Heart left ventricle (tissue), 16 donors: ENCODE measurements at regions not wholly inside any gene's neighbourhood (a gene's known extent, or its start where the extent isn't known, plus 50 kb on each side); places are given as distances from the start of the nearest gene placed in this dataset.

Source experiments
- ATAC-seq, 4 donors: fragments of 200-7000 bp; cut with Tn5 transposase; one replicate each; pipeline ENCODE4 v1.9.1; 2020 to 2022; ENCODE audit warnings: moderate library complexity in 4 of 4, mild to moderate bottlenecking in 3 of 4, moderate number of reproducible peaks in 1 of 4
- DNase-seq, 5 donors: peaks; one replicate each; pipeline ENCODE4 v3.0.0-alpha.2; 2020
- H3K27ac ChIP-seq, 12 donors: fragments of 200-600 bp; sonication (generic) in 4 of 12; one replicate each; pipeline versions ENCODE4 v1.5.0 to v1.8.0; 2016 to 2022; ENCODE audit warnings: mild to moderate bottlenecking in 2 of 12
- H3K27me3 ChIP-seq, 9 donors: fragments of 200-600 bp; sonication (generic) in 2 of 9; one replicate each; pipeline versions ENCODE4 v1.5.1 to v1.8.0; 2016 to 2022; ENCODE audit warnings: mild to moderate bottlenecking in 3 of 9
- H3K36me3 ChIP-seq, 9 donors: fragments of 200-600 bp; sonication (generic) in 2 of 9; one replicate each; pipeline versions ENCODE4 v1.5.0 to v1.8.0; 2018 to 2022; ENCODE audit warnings: mild to moderate bottlenecking in 2 of 9
- H3K4me1 ChIP-seq, 12 donors: fragments of 200-600 bp; sonication (generic) in 4 of 12; one replicate each; pipeline versions ENCODE4 v1.5.0 to v1.8.0; 2016 to 2022; ENCODE audit warnings: mild to moderate bottlenecking in 3 of 12
- H3K4me3 ChIP-seq, 12 donors: fragments of 200-600 bp; sonication (generic) in 4 of 12; one replicate each; pipeline versions ENCODE4 v1.5.0 to v1.8.0; 2017 to 2022; ENCODE audit warnings: mild to moderate bottlenecking in 9 of 12, moderate library complexity in 4 of 12
- H3K9me3 ChIP-seq, 12 donors: fragments of 200-600 bp; sonication (generic) in 4 of 12; one replicate each; pipeline versions ENCODE4 v1.5.0 to v1.8.0; 2016 to 2022; ENCODE audit warnings: mild to moderate bottlenecking in 1 of 12
- CTCF ChIP-seq, 12 donors: fragments of 200-600 bp; sonication (generic) in 4 of 12; IDR thresholded peaks; one replicate each; pipeline versions ENCODE4 v1.5.0 to v1.8.0; 2018 to 2022; ENCODE audit warnings: antibody characterized with exemption in 12 of 12, mild to moderate bottlenecking in 5 of 12
- POLR2A ChIP-seq, 2 donors: fragments of 450-650 bp; IDR thresholded peaks; one replicate each; pipeline ENCODE4 v1.6.1; 2017; ENCODE audit warnings: antibody characterized with exemption in 2 of 2, mild to moderate bottlenecking in 2 of 2, moderate library complexity in 2 of 2
- WGBS, 4 donors: extraction: QIAGEN DNeasy Blood & Tissue Kit in 2 of 4; methylation state at CpG; one replicate each; pipeline versions ENCODE4 v1.1.5 to v1.1.7; 2013 to 2018; 5-methylcytosine and 5-hydroxymethylcytosine counted together
- intact Hi-C, 10 donors: fragments of 100-400 bp; cut with DNase I; formaldehyde crosslinking; loops; one replicate each; pipeline versions ENCODE4 v1.11.1 to v1.14.2; 2022
- donor health status: ischemic (EF 13 %, LVEDD 7.1; RV severe dilation, severe dysfunction).
- donor health status: healthy with polysubstance abuse.
- donor health status: DM: no; HTN: yes; CAD: no.
- donor health status: DM: no; HTN: no; CAD: no.
- donor health status: ischemic (EF 25% LVEDD 6.9; RV normal size, moderate dysfunction).
- donor health status: ischemic (EF 25% LVEDD 5.7; RV mildly dilated, moderate dysfunction).
- donor health status: healthy.
- donor health status: DM: yes; HTN: yes; CAD: no.
- donor health status: ischemic (EF 35%, LVEDD 5.7; RV mildly dilated, moderate dysfunction).
- donor health status: nonischemic (EF 11% LVEDD 7.7; RV severe dilation, severe dysfunction).
- donor health status: DM: yes; HTN: yes; CAD: no.
- donor health status: PGD.
- donor health status: ischemic (EF 29% LVEDD 5.4; RV normal size, mild dysfunction).
- donor health status: nonischemic (EF 23%, LVEDD 6.1; RV moderate dilation, normal function).

- peaks cover 0 to 29% (median 2%) of the 10 kb centered on the region in 9 donors for H3K27me3 ChIP-seq
- intact Hi-C loops, result loop anchor here in 2 of 10 donors (10.0 kb wide), 1 partner anchor 553 kb away; no protein-coding TSS in a partner anchor
- H3K36me3 ChIP-seq, result no peaks in the 10 kb centered on the region
- ATAC-seq (no peak), DNase-seq (no peak)
- peaks cover 0 to 21% (median 16%) of the 10 kb centered on the region in 12 donors for H3K9me3 ChIP-seq
- 89 to 95% (median 94%) methylated on average over 6 of the region's 6 CpGs for WGBS, 4 donors
- H3K4me1 ChIP-seq, result peaks cover 0 to 7% (median 0%) of the 10 kb centered on the region in 12 donors
- H3K27ac ChIP-seq, result no peak overlapping the region
- TF ChIP-seq CTCF (IDR thresholded peaks at IDR 0.05) (no peak), POLR2A (IDR thresholded peaks at IDR 0.05) (no peak)
- H3K4me3 ChIP-seq, result no peak overlapping the region
Observed at GRCh38 chr1:2871246-2871815, 69.8 kb upstream of the TTC34 start.

- WGBS, 4 donors, result 74 to 85% (median 84%) methylated on average over 7 of the region's 7 CpGs
- DNase-seq (no peak), ATAC-seq (no peak)
- Histone ChIP-seq H3K36me3 (no peaks in the 10 kb centered on the region), H3K9me3 (peaks cover 0 to 21% (median 16%) of the 10 kb centered on the region in 12 donors), H3K27ac (no peak overlapping the region), H3K27me3 (peaks cover 0 to 21% (median 0%) of the 10 kb centered on the region in 9 donors), H3K4me1 (peaks cover 0 to 7% (median 0%) of the 10 kb centered on the region in 12 donors), H3K4me3 (no peak overlapping the region)
- no peak for TF ChIP-seq POLR2A (IDR thresholded peaks at IDR 0.05)
- TF ChIP-seq CTCF (IDR thresholded peaks at IDR 0.05), result no peak
- intact Hi-C loops, result loop anchor here in 2 of 10 donors (10.0 kb wide), 1 partner anchor 551 kb away; no protein-coding TSS in a partner anchor
Observed at GRCh38 chr1:2874207-2874606, 72.7 kb upstream of the TTC34 start.

- peak in 1 of 4 donors; percentile 21 for ATAC-seq
- no peak for DNase-seq
- Histone ChIP-seq H3K4me1 (peaks cover 0 to 7% (median 0%) of the 10 kb centered on the region in 12 donors), H3K4me3 (no peak overlapping the region), H3K36me3 (no peaks in the 10 kb centered on the region), H3K27ac (no peak overlapping the region), H3K27me3 (peaks cover 0 to 21% (median under 1%) of the 10 kb centered on the region in 9 donors), H3K9me3 (peaks cover 0 to 21% (median 16%) of the 10 kb centered on the region in 12 donors)
- 38 to 58% (median 50%) methylated on average over 24 to 30 of the region's 30 CpGs for WGBS, 4 donors
- intact Hi-C loops, result loop anchor here in 4 of 10 donors (5.0 to 10.0 kb wide), 2 partner anchors 547 to 550 kb away; no protein-coding TSS in a partner anchor
- TF ChIP-seq POLR2A (IDR thresholded peaks at IDR 0.05), result no peak
- TF ChIP-seq CTCF (IDR thresholded peaks at IDR 0.05), result no peak
Observed at GRCh38 chr1:2874607-2875480, 73.4 kb upstream of the TTC34 start.
